GM19238 (cell line): ENCODE measurements at regions not wholly inside any gene's neighbourhood (a gene's known extent, or its start where the extent isn't known, plus 50 kb on each side); places are given as distances from the start of the nearest gene placed in this dataset.
"Not testable (repeated sequence)": the region's sequence is repeated elsewhere in the genome, so short reads cannot be mapped to it uniquely, and the experiment has no call there.

Experiments
- DNase-seq: peaks from one replicate; pipeline ENCODE4 v3.0.0; 2011; ENCODE audit warnings: low spot score; ENCODE audit not compliant: insufficient read length

DNA sequence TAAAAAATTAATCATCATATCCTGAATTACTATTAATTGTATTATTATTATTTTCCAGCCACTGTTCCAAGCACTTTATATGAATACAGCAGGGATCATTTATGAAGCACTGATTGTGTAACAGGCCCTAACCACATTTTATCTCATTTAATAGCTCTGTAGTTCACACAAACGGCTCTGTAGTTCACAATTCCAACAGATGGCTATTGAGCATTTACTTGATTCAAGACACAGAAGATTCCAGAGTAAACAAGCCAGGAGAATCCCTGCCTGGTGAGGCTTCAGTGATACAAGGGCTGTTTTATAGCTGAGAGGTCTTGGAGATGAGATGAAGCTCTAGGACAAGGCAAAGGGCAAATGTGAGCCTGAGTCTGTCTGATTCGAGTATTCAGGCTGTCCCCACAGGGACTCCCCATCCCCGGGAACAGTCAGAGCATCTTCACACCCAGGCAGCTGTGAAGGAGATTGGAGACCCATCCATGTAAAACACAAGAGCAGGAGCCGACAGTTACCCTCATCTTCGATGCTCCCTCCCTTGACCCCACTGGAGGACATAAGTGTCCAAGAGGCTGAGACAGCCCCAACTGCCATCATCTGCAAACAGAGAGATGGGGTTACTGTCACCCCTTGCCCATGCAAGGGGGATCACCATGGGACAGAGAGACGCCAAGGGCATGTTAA is 222.5 kb downstream of the MN1 start:
- no peak for DNase-seq

DNA sequence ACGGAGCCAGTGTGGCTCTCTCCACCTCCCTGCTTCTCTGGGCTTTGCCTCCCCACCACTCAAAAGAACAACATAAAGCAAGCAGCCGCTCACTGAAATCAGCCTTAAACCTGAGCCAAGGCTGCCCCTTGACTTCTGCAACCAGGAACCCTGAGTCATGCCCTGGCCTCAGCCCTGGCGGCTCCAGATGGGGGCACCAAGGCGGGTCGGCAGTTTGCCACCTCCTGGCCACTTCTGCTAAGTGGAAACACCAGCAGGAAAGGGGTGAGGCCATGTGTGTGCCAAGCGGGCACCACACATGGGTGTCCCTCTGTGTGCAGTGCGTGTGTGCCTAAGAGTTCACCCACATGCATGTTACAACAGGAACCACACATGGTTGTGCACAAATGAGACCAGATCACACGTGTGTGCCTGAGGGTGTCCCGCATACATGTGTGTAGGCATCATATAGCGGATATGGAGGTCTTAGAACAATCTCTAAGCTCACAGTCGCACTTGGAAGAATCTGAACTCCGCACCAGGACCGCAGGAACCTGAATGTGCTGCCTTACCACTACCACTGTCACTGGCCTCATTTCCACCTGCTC is 221.2 kb downstream of the MN1 start:
- no peak for DNase-seq

DNA sequence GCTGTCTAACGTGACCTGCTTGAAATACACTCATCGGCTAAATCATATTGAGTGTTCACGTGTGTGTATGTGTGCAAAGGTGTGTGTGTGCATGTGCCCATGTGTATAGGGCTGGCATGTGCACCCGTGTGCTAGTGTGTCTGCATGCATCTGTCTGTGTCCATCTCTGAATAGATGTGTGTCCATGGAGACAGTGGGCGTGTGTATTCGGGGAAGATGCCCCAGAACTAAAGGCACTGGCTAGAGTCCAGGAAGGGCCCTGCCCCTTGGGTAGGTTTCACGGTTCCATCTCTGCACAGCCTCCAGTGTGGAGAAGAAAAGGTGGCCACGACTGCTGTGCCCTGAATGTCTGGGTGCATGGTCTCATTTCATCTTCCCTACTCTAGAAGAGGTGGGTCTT is 220.3 kb downstream of the MN1 start:
- DNase-seq, result no peak

DNA sequence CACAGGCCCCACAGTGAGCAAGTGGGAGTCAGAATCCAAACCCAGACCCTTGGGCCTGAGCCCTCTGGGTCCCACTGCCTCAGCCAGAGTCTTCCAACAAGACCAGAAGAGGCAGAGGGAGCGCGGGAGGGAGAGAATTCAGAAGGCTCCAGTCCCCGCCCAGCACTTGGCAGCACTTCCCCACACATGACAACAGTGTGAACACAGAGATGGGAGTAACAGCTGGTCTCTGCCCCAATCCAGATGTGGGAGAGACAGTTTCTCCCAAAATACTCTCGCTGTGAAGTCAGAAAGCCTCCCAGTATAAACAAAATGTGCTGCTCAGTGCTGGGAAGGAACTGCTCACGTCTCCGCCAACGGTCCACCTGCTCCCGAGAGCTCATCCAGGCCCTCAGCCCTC is 219.9 kb downstream of the MN1 start:
- DNase-seq, result no peak

DNA sequence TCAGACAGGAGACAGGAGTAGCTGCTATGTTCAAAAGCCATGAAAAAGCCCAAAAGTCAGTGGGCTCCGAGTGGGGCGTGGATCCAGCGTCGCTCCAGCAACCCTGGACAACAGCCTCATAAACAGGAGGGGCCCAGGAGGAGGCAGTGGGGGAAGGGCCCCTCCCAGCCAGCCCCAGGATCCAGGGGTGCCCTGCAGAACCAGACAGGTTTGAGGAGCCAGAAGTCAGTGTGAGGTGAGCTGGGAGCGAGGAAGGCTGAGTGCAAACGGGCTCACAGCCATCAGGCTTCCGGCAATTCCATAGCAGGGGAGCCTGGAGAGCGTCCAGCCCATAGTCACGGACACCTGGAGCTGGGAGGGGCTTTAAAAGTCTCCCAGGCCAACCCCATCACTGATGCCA is 217.7 kb downstream of the MN1 start:
- DNase-seq, result no peak

DNA sequence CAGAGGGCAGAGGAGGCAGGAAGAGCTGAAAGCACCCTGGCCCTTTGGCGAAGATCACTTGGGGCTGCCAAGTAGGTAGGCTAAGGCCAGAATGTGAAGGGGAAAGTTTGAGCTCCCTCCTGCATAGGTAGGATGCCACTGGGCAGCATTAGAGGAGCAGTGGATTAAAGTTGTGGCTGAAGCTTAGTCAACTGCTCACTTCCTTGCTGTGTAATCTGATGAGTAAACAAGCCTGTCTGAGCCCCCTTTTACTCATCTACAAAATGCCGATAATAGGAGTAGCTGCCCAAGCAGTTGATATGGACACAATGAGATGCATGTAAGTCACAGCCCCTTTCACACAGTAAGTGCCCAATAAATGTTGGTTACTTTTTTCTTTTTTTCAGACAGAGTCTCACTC is 216.4 kb downstream of the MN1 start:
- DNase-seq, result no peak

DNA sequence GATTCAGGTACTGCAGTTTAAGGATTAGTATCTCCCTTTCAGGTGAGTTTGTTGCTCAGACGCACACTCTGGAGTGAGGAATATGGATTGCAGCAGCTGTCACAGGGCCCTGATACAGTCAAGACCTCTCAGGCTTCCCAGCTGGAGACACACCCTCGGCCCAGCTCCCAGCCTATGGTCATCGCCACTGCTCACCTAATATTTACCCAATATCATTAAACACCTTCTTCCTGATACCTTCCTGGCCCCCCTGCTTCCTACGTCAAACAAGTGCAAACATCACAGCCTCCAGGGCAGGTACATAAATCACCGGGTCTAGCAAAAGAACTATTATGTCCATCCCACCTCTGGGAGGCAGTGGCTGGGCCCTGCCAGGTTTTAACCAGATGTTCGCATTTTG is 213.3 kb downstream of the MN1 start:
- DNase-seq, result no peak

DNA sequence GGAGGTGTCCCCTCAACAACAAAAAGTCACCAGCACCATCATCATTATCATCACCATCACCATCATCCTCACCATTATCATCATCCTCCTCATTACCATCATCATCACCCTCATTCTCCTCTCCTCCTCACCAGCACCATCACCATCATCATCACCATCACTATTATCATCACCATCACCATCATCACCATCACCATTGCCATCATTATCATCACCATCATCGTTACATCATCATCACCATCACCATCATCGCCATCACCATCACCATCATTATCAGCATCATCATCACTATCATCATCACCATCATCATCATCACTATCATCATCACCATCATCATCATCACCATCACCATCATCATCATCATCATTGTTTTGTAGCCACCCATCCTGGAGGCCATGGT is 212.6 kb downstream of the MN1 start:
- DNase-seq, result no peak

DNA sequence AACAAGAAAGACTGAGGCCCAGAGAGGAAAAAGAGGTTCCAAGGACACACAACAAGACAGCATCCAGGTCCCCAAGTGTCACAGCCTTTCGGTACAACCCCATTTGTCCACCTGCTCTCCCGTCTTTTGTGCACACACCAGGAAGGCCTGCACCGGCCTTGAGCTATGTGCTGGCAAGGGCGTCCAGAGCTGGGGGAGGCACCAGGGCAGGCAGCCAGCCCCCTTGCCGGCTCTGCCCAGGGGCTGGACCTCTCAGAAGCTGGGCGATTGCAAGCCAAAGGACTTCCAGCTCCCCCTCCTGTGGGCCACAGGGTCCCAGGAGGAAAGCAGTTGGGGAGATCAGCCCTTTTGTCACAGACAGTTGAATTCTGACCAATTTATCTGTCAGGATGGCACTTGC is 210.5 kb downstream of the MN1 start:
- DNase-seq, result no peak

DNA sequence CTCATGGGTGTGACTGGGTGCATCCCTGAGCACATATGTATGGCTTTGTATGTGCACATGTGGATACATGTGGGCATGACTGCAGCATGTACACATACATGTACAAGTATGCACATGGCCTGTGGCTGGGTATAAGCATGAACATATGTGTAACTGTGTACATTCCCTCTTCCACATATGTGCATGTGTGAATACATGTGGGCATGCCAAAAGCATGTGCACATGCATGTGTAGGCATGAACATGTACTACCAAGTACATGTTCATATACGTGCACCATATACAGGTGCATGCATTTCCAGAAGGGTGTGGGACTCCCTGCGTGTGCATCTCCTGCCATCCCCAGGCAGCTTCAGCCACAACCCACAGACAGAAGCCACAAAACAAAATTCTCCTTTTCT is 208.2 kb downstream of the MN1 start:
- DNase-seq, result no peak

DNA sequence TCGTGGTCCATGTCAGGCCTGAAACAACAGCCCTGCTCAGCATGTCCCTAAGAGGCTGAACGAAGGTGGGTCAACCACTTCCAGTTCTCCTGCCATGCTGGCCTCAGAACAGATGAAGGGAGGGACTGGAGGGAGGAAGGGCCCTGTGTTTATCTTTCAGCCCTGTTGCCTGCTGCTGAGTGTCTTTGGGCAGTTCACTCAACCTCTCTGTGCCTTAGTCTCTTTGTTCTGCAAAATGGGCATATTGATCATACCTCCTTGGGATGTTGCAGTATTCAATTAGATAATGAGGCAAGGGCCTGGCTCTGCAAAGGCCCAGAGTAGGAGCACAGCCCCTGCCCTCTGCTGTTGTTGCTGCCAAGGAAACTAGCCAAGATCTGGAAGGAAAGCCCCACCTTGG is 207.5 kb downstream of the MN1 start:
- DNase-seq, result no peak

DNA sequence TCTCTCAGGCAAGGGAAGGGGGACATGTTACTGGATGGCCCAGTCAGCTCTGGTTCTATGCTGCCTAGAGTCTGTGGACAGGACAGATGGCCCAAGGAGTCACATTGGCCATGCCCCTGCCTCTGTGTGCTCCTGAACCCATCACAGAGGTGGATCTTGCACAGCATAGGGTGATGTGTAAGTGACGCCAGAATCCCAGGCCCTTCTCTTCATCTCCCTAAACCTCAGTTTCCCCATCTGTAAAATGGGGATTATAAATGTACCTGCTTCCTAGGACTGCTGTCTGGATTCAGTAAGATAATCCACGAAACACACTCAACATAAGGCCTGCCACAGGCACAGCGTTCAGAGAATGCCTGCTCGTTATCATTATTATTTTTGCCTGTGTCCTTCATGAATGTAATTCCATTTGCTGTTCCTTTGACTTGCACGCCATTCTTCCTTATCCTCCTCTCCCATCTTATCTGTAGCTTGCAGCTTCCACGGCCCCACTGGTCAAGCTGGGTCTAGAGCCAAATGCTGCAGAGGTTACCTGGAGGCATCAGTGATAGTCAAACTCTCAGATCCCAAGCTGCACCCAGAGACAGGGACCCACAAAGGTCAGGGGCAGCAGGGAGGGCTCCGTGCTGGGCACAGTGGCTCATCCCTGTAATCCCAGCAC is 207.0 kb downstream of the MN1 start:
- DNase-seq, result no peak

DNA sequence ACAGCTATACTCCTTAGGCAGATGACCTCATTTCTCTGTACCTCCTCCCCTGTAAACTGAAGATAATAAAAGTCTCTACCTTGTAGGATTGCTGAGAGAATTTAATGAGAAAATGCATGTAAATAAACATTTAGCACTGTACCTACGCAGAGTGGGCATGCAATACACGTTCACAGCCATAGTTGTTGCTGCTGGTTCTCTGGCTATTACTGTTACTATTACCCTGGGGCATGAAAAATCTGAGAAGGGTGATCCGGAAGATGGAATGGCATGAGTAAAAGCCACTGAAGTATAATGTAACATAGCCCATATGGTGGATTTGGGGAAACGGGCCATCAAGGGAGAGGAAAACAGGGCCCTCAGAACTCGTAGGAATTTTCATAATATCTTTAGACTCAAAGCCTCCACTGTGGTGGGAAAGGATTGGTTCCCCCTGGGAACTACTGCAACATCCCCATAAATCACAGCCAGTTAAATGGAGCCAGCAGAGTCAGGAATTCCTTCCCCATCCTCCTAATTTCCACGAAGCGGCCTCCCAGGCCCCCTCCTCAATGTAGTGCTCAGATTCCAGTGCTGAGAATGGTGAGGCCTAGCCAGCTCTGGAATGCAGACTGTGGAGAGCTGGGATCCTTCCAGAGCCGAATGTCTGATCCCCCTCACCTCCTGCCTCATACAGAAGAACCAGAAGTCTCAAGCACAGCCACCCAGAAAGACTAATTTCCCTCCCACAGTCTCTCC is 205.3 kb downstream of the MN1 start:
- no peak for DNase-seq

DNA sequence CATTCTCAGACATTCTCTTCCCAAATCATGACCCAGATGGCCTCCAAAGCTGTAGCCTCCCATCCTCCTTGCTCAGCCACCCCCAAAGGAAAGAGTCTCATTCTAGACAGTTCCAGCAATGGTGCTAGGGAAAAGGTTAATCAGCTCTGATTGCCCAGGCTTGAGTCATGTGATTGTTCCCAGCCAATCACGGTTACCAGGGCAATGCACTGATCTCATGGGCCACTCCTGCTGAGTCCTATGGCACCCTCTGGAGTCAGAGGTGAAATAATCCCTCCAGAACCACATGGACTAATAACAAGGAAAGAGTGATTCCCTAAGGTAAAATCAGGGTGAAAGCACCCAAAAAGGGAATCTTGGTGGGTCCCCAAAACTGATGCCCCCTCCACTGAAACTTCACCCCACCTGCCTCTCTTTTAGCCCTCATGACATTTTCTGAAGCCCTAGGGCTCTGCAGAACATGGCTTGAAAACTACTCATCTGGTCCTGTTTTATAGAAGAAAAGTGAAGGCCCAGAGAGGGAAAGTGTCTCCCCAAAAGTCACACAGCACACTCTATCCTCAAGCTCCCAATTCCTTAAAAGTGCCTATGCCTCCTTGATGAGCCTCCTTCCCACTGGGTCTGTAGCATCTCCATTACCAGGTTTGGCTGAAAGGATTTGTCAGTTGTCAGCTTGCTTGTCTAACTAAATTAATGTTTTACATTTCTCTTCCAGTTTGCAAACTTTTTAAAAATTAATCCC is 203.7 kb downstream of the MN1 start:
- no peak for DNase-seq

DNA sequence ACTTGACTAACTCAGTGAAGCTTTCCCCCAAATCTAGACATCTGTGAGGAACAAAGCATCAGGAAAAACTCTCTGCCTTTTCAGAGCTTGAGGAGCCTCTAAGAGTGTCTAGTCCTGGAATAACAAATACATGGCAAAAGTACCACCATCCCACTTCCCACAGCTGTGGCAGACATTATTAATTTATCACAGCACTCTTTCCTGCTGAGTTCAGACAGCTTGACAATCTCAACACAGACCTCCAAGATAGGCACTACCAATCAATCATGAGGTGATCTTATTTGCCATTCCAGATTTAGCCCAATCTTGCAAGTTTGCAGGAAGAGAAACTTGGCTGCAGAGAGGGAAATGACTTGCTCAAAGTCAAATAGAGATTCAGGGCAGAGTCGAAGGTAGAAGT is 202.8 kb downstream of the MN1 start:
- no peak for DNase-seq

DNA sequence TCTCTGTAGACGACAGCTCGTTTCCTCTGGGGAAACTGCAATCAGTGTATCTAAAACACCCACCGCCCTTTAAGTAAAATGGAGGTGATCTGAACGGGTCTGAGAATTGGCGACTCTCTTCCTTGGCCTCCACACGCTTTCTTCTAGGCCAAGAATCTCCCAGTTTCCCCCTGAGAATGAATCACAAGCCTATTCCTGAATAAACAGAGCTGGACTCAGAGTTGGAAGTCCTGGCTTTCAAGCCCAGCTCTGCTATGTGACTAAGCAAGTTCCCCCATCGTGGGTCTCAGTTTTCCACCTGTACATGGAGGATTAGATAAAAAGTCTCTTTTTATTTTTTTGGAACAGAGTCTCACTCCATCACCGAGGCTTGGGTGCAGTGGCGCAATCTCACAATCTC is 200.4 kb downstream of the MN1 start:
- no peak for DNase-seq

DNA sequence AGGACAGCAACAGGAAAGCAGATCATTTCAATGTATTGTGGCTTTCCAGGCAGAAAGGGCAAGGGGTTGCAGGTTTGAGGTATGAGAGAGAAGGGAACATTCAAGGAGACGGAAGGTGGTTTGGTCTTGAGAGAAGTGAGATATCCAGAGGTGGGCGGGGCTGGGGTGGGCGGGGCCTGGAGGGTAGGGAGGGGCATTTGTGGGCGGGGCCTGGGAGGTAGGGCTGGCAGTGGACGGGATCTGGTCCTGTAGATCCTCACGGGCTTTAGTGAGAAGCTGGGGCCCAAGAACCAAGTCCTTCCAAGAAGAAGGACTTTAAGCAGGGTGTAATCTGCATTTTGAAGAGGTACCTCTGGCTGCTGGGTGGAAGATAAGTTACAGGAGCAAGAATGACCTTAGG is 199.2 kb downstream of the MN1 start:
- no peak for DNase-seq

DNA sequence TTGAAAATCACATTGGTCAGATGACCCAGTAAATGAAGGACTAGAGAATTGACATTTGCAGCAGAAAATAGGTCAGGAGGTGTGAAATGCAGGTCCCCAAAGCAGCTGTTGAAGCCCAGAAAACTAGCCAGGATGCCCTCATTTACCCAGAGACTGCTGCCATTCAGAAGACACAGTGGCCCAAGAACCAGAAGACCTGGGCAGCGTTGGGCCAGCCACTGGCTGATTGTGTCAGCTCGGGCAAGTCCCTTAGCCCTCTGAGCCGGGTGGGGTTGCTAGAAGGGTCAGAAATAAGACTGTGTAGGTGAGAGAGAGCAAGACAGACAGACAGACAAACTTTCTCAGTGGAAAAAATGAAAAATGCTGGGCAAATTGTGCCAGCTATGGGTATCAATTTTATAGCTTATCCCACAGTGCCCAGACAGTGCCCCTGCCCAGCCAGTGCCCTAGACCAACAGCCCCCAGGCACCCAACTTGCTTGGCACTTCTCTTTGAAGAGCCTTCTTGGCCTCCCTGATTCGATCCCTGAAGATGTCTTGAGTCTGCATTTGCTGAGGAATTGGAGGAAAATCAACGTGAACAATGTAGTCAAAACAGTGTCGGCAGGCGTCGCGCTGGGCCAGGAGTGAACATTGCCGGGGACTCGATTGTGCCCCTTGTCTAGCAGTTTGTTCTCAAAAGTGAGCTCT is 198.3 kb downstream of the MN1 start:
- DNase-seq, result no peak

DNA sequence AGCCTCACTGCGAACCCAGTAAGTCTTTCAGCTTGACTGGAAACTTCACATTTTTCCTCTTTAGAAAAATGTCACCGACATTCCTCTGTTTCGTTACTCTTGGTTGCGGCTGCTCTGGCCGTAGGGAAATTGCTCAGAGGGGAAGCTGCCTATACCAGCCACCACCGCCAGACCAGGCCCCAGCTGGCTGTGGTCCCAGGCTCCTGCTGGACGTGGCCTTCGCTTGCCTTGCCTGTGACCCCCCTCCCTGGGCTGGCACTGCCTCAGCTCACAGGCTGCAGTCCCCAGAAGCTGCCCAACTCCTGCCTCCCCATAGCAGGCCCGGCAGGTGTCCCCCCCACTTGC is 197.8 kb downstream of the MN1 start:
- no peak for DNase-seq

DNA sequence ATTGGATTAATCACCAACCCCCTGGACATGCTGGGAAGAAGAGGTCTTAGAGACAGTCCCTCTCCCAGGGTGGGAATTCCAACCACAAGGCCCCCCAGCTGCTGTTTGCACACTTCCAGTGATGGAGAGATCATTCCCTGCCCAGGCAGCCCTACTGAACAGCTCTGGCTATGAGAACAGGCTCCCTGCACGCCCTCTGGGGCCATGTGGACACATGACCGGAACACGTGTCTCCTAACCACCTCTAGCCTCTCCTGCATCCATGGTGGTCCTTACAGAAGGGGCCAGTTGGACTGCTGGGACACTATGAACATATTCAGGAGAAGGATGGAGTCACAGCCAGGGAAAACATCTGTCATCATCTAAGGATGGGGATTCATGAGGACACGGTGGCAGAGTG is 196.2 kb downstream of the MN1 start:
- no peak for DNase-seq

DNA sequence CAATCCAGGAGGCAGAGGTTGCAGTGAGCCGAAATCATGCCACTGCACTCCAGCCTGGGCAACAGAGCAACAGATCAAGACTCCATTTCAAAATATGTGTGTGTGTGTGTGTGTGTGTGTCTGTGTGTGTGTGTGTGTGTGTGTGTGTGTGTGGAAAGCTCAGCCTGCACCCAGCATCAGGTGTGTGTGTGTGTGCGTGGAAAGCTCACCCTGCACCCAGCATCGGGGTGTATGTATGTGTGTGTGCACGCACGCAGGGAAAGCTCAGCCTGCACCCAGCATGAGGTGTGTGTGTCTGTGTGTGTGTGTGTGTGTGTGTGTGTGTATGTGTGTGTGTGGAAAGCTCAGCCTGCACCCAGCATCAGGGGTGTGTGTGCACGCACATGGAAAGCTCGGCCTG is 193.8 kb downstream of the MN1 start:
- DNase-seq, result not testable (repeated sequence)
